ENCODE measurements at regions not wholly inside any gene's neighbourhood (a gene's known extent, or its start where the extent isn't known, plus 50 kb on each side); places are given as distances from the start of the nearest gene placed in this dataset.

GRCh38 chr2:189374481-189374880 is 66.8 kb upstream of the WDR75 start:
- no peak for DNase-seq

DNA sequence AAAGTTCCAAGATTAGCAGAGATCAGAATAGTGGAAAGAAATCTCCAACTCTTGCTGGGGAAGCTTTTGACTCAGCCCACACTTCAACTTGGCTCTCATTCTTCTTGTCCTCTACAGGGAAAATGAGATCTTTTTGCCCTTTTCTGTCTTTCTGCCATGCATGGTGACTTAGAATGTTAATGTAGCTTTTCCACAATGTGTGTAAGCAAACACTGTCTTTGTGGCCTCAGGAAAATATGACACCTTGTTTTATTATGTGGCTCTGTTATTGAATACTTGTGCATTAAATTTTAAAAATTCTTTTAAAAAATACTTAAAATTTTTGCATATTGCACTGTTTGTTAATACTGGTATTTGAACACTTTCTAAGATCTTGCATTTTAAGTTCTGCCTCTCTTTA is 65.4 kb upstream of the WDR75 start:
- no peak for DNase-seq

GRCh38 chr2:189379287-189379630 is 62.0 kb upstream of the WDR75 start:
- no peak for DNase-seq

- no peak for DNase-seq
Observed at GRCh38 chr2:189379731-189380261, 61.5 kb upstream of the WDR75 start.

DNA sequence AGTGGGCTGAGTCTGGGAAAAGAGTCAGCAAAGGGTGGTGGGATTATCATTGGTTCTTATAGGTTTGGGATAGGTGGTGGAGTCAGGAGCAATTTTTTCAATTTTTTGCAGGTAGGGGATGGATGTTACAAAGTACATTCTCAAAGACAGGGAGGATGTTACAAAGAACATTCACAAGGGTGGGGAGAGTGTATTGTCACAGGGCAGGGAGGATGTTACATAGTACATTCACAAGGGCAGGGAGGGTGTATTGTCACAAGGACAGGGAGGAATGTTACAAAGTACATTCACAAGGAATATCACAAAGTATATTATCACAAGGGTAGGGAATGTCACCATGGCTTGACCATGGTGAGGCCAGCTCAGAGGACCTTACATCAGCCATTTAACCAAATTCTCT is 58.6 kb upstream of the WDR75 start:
- no peak for DNase-seq

DNA sequence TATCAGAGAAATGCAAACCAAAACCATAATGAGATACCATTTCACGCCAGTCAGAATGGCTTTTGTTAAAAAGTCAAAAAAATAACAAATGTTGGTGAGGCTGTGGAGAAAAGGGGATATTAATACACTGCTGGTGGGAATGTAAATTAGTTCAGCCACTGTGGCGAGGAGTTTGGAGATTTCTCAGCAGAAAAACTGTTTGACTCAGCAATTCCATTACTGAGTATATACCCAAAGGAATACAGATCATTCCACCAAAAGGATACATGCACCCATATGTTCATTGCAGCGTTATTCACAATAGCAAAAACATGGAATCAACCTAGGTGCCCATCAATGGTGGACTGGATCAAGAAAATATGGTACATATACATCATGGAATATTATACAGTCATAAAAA is 54.5 kb upstream of the WDR75 start:
- no peak for DNase-seq

- no peak for DNase-seq
Observed at GRCh38 chr2:189391201-189391600, 50.1 kb upstream of the WDR75 start.

Data from NCI-H526 treated with DMSO at 0.1 percent for 48 hours (cell line).